ENCODE measurements at regions not wholly inside any gene's neighbourhood (a gene's known extent, or its start where the extent isn't known, plus 50 kb on each side); places are given as distances from the start of the nearest gene placed in this dataset.

DNA sequence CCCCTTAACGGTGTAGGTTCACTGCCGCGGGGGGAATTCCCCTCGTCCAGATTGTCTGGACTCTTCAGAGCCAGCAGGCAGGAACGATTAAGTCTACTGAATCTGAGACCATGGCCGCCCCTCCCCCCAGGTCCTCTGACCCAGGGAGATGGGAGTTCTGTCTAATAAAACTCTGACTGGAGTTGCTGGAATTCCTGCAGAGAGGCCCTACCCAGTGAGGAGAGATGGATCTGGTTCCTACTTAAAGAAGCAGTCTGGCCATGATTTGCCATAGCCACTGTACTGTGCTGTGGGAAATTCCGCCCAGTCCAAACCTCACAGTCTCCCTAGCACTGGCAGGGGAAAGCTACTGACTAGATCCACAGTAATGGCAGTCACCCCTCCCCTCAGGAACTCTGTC, 237.7 kb upstream of the RASA1 start:
- H3K79me2 ChIP-seq (ENCODE audit: control insufficient read depth, low read length), result no peaks in the 10 kb centered on the region

DNA sequence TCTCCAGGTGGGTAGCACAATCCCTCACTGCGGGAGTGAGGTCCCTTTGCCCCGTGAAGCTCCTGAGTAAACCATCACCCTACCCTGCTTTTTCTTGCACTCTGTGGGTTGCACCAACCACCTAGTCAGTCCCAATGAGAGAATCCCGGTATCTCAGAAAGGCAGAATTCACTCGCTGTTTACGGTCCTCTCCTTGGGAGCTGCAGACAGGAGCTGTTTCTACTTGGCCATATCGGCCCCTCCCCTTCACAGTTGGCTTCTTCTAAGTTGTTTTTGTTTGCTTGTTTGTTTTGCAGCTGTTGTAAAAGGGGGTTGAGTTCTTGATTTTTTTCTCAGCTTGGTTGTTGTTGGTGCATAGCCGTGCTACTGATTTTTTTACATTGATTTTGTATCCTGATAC, 237.0 kb upstream of the RASA1 start:
- TF ChIP-seq EZH2phosphoT487 (IDR thresholded peaks at IDR 0.05; ENCODE audit: borderline replicate concordance, low read length), result no peak
- no peak for TF ChIP-seq CTCF (IDR thresholded peaks at IDR 0.05; ENCODE audit: low read depth, low read length, poor library complexity, severe bottlenecking)
- H3K9me2 ChIP-seq (replicated peaks; ENCODE audit: control insufficient read depth, low read length), result no peaks in the 10 kb centered on the region
- no peaks in the 10 kb centered on the region for H3F3A ChIP-seq (ENCODE audit: control insufficient read depth, insufficient read depth)
- no peak overlapping the region for H3K4me3 ChIP-seq (ENCODE audit: low read length)
- no peaks in the 10 kb centered on the region for H3K79me2 ChIP-seq (ENCODE audit: control insufficient read depth, low read length)
- H3K27me3 ChIP-seq (ENCODE audit: control insufficient read depth, low read length), result no peaks in the 10 kb centered on the region
- no peaks in the 10 kb centered on the region for H3K36me3 ChIP-seq (ENCODE audit: control insufficient read depth, low read length)
- no peaks in the 10 kb centered on the region for H4K20me1 ChIP-seq (ENCODE audit: control insufficient read depth, insufficient read depth, low read depth, low read length)
- no peak overlapping the region for H3K27ac ChIP-seq (ENCODE audit: low read depth, low read length)
- H3K4me2 ChIP-seq (ENCODE audit: low read length), result no peak overlapping the region
- H3K4me1 ChIP-seq (ENCODE audit: control insufficient read depth, low read length), result no peaks in the 10 kb centered on the region
- H3K9me3 ChIP-seq (ENCODE audit: control insufficient read depth, insufficient read depth, low read length), result no peaks in the 10 kb centered on the region

More for the DNA sequence above, 237.7 kb upstream of the RASA1 start:
- H3K9me3 ChIP-seq (ENCODE audit: control insufficient read depth, insufficient read depth, low read length), result no peaks in the 10 kb centered on the region
- no peaks in the 10 kb centered on the region for H3K27me3 ChIP-seq (ENCODE audit: control insufficient read depth, low read length)
- H3K36me3 ChIP-seq (ENCODE audit: control insufficient read depth, low read length), result no peaks in the 10 kb centered on the region
- H3K4me2 ChIP-seq (ENCODE audit: low read length), result no peak overlapping the region
- TF ChIP-seq EZH2phosphoT487 (IDR thresholded peaks at IDR 0.05; ENCODE audit: borderline replicate concordance, low read length) (no peak), CTCF (IDR thresholded peaks at IDR 0.05; ENCODE audit: low read depth, low read length, poor library complexity, severe bottlenecking) (no peak)
- H3F3A ChIP-seq (ENCODE audit: control insufficient read depth, insufficient read depth), result no peaks in the 10 kb centered on the region
- no peak overlapping the region for H3K27ac ChIP-seq (ENCODE audit: low read depth, low read length)
- H3K4me3 ChIP-seq (ENCODE audit: low read length), result no peak overlapping the region
- H4K20me1 ChIP-seq (ENCODE audit: control insufficient read depth, insufficient read depth, low read depth, low read length), result no peaks in the 10 kb centered on the region
- H3K9me2 ChIP-seq (replicated peaks; ENCODE audit: control insufficient read depth, low read length), result no peaks in the 10 kb centered on the region
- no peaks in the 10 kb centered on the region for H3K4me1 ChIP-seq (ENCODE audit: control insufficient read depth, low read length)

DNA sequence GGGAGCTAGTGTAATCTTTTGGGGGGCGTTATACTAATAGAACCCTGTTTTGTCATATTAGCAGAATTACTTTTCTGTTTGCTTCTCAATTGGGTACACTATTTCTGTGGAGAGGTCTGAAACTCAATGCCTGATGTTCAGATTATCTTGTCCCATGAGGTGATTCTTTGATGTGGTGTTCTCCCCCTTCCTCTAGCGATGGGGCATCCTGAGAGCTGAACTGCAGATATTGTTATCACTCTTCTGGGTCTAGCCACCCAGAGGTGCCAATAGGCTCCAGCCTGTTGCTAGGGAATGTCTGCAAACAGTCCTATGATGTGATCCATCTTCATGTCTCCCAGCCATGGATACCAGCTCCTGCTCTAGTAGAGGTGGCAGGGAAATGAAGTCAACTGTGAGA, 233.1 kb upstream of the RASA1 start:
- no peaks in the 10 kb centered on the region for H4K20me1 ChIP-seq (ENCODE audit: control insufficient read depth, insufficient read depth, low read depth, low read length)
- no peaks in the 10 kb centered on the region for H3K4me1 ChIP-seq (ENCODE audit: control insufficient read depth, low read length)
- H3K36me3 ChIP-seq (ENCODE audit: control insufficient read depth, low read length), result no peaks in the 10 kb centered on the region
- H3K4me3 ChIP-seq (ENCODE audit: low read length), result no peak overlapping the region
- TF ChIP-seq CTCF (IDR thresholded peaks at IDR 0.05; ENCODE audit: low read depth, low read length, poor library complexity, severe bottlenecking), result no peak
- no peak for TF ChIP-seq EZH2phosphoT487 (IDR thresholded peaks at IDR 0.05; ENCODE audit: borderline replicate concordance, low read length)
- no peaks in the 10 kb centered on the region for H3K27me3 ChIP-seq (ENCODE audit: control insufficient read depth, low read length)
- no peaks in the 10 kb centered on the region for H3K9me2 ChIP-seq (replicated peaks; ENCODE audit: control insufficient read depth, low read length)
- no peaks in the 10 kb centered on the region for H3F3A ChIP-seq (ENCODE audit: control insufficient read depth, insufficient read depth)
- H3K9me3 ChIP-seq (ENCODE audit: control insufficient read depth, insufficient read depth, low read length), result no peaks in the 10 kb centered on the region
- no peak overlapping the region for H3K4me2 ChIP-seq (ENCODE audit: low read length)
- no peaks in the 10 kb centered on the region for H3K79me2 ChIP-seq (ENCODE audit: control insufficient read depth, low read length)
- no peak overlapping the region for H3K27ac ChIP-seq (ENCODE audit: low read depth, low read length)

DNA sequence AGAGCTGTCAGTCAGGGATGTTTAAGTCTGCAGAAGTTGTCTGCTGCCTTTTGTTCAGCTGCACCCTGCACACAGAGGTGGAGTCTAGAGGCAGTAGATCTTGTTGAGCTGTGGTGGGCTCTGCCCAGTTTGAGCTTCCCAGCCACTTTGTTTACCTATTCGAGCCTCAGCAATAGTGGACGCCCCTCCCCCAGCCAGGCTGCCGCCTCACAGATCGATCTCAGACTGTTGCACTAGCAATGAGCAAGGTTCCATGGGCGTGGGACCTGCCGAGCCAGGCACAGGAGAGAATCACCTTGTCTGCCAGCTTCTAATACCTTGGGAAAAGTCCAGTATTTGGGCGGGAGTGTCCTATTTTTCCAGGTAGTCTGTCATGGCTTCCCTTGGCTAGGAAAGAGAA, 225.1 kb upstream of the RASA1 start:
- H3K27ac ChIP-seq (ENCODE audit: low read depth, low read length), result no peak overlapping the region
- H3F3A ChIP-seq (ENCODE audit: control insufficient read depth, insufficient read depth), result no peaks in the 10 kb centered on the region
- H3K4me3 ChIP-seq (ENCODE audit: low read length), result no peak overlapping the region
- no peaks in the 10 kb centered on the region for H3K9me3 ChIP-seq (ENCODE audit: control insufficient read depth, insufficient read depth, low read length)
- TF ChIP-seq CTCF (IDR thresholded peaks at IDR 0.05; ENCODE audit: low read depth, low read length, poor library complexity, severe bottlenecking) (no peak), EZH2phosphoT487 (IDR thresholded peaks at IDR 0.05; ENCODE audit: borderline replicate concordance, low read length) (no peak)
- no peaks in the 10 kb centered on the region for H3K9me2 ChIP-seq (replicated peaks; ENCODE audit: control insufficient read depth, low read length)
- H3K4me2 ChIP-seq (ENCODE audit: low read length), result no peak overlapping the region
- no peaks in the 10 kb centered on the region for H3K4me1 ChIP-seq (ENCODE audit: control insufficient read depth, low read length)
- no peaks in the 10 kb centered on the region; the same call in 1 of the 2 replicates for H3K27me3 ChIP-seq (ENCODE audit: control insufficient read depth, low read length)
- no peaks in the 10 kb centered on the region for H3K79me2 ChIP-seq (ENCODE audit: control insufficient read depth, low read length)
- H4K20me1 ChIP-seq (ENCODE audit: control insufficient read depth, insufficient read depth, low read depth, low read length), result no peaks in the 10 kb centered on the region
- H3K36me3 ChIP-seq (ENCODE audit: control insufficient read depth, low read length), result no peaks in the 10 kb centered on the region
